Upper lobe of left lung (tissue), 4 donors: ENCODE measurements at regions not wholly inside any gene's neighbourhood (a gene's known extent, or its start where the extent isn't known, plus 50 kb on each side); places are given as distances from the start of the nearest gene placed in this dataset.

ENCODE experiments used
- EP300 ChIP-seq, 4 donors: sonication (generic); formaldehyde crosslinking; IDR thresholded peaks; one replicate each; pipeline ENCODE4 v1.5.1; 2017; ENCODE audit warnings: antibody characterized with exemption in 4 of 4, control low read depth in 2 of 4
- POLR2A ChIP-seq, 4 donors: fragments of 450-650 bp; IDR thresholded peaks; one replicate each; pipeline ENCODE4 v1.5.1; 2016 to 2017; ENCODE audit warnings: antibody characterized with exemption in 4 of 4, mild to moderate bottlenecking in 2 of 4
- POLR2AphosphoS5 ChIP-seq, 2 donors: sonication (generic); formaldehyde crosslinking; IDR thresholded peaks; one replicate each; pipeline ENCODE4 v1.5.1; 2017; ENCODE audit warnings: antibody characterized with exemption in 2 of 2
- TF ChIP-seq, protein P1 (sequence below), 6 experiments: fragments of 450-650 bp in 4 of 6; fragments of 200-600 bp in 2 of 6; sonication (generic) in 2 of 6; IDR thresholded peaks; one replicate each; pipeline ENCODE4 v1.5.1; 2016 to 2019; ENCODE audit warnings: antibody characterized with exemption in 6 of 6

DNA sequence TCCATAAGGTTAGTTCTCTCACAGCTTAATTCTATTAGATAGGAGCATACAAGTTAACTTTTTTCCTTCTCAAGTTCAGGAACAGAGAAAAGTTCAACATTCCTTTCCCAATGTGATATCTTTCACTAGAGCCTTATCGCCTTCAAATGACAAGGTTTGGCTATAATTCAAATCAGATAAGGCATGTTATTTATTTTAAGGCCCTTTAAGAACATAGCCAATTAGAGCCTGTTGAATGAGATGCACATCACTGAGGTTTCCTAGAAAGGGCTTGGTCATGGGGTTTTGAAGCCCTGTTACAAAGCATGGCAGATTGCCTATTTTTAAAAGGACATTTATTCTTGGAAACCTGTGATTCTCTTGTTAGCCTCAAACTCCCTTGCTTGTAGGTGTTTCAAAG, 123.4 kb downstream of the BASP1 start:
- TF ChIP-seq, protein P1, sequence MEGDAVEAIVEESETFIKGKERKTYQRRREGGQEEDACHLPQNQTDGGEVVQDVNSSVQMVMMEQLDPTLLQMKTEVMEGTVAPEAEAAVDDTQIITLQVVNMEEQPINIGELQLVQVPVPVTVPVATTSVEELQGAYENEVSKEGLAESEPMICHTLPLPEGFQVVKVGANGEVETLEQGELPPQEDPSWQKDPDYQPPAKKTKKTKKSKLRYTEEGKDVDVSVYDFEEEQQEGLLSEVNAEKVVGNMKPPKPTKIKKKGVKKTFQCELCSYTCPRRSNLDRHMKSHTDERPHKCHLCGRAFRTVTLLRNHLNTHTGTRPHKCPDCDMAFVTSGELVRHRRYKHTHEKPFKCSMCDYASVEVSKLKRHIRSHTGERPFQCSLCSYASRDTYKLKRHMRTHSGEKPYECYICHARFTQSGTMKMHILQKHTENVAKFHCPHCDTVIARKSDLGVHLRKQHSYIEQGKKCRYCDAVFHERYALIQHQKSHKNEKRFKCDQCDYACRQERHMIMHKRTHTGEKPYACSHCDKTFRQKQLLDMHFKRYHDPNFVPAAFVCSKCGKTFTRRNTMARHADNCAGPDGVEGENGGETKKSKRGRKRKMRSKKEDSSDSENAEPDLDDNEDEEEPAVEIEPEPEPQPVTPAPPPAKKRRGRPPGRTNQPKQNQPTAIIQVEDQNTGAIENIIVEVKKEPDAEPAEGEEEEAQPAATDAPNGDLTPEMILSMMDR (IDR thresholded peaks at IDR 0.05) = no peak
- no peak for TF ChIP-seq EP300 (IDR thresholded peaks at IDR 0.05)
- TF ChIP-seq POLR2A (IDR thresholded peaks at IDR 0.05) = no peak
- no peak for TF ChIP-seq POLR2AphosphoS5 (IDR thresholded peaks at IDR 0.05)
